ENCODE measurements at regions not wholly inside any gene's neighbourhood (a gene's known extent, or its start where the extent isn't known, plus 50 kb on each side); places are given as distances from the start of the nearest gene placed in this dataset.

DNA sequence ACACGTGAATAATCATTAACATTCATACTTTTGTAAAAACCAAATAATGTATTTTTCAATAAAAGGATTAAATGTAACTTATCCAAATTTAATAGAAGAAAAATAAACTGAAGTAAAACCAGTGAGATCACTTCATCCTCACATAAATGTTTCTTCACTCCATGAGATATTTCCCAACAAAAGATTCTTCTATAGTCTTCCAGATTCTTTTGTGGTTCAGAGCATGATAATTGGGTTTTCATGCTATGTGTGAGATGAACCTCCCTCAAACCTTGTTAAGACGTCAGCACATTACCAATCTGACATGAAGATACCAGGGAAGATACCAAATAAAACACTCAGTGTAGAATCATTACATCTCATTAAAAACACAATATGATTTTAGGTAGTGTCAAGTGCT, 62.9 kb upstream of the OXGR1 start:
- no peak for DNase-seq (ENCODE audit: low spot score)

DNA sequence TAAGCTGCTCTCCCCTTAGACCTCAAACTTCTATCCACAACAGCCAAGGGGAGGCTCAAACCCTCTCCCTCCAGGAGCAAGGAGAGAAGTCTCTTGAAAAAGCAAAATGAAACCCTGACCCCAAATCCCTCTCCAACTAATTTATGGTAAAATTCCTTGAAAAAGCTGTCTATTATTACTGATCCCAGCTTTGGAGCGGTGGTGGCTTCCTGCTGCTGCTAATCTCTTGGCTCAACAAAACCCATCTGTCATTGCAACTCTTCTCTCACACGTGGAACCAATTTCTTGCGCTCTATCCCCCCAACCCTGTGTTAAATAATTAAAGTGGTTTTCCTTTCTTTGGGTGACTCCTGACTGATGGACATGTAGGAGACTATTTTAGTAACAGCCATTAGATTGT, 64.1 kb upstream of the OXGR1 start:
- peak; percentile 23 for DNase-seq (ENCODE audit: low spot score)

GRCh38 chr13:97058926-97059325, 64.7 kb upstream of the OXGR1 start:
- DNase-seq (ENCODE audit: low spot score): no peak

DNA sequence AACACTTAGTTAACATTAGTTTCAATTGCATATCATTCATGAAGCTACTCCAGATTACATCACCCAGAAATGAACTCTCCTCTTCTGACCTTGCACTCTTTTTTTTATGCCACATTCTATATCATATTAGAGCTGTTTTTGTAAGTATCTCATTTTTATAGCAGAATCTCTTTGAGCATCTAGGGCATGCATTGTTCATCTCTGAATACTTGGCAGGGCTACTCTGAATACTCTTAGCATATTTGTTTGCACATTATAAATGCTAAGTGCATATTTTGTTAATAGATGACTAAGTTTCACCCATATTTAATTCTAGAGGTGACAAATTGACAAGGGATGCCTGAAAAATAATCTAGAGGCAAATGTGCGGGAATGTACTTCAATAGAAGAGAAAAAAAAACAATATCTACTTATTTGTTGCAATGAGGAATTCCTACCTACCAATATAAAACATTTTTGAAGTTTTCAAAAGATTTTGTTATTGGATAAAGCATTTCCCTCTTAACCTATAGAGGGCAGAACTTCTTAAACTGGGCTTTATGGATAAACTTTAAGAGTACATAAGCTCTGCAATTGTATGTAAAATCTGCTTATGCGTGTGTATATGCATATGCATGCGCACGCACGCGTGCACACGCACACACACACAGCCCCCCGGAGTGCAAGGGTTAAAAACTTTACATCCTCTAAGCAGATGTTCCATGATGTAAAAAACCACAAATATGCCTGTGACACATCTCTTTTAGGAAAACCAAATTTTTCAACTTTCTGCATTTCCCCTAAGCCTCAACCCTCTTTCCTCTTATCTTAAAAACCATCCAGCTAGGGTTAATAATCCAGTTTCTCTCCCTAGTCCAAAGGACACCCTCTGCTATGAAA, 73.0 kb upstream of the OXGR1 start:
- no peak for DNase-seq (ENCODE audit: low spot score)

- DNase-seq (ENCODE audit: low spot score): no peak
These were observed 73.9 kb upstream of the OXGR1 start for GRCh38 chr13:97068151-97068550.

- peak; percentile 8 for DNase-seq (ENCODE audit: low spot score)
These were observed 75.0 kb upstream of the OXGR1 start for GRCh38 chr13:97069050-97069815.

- DNase-seq (ENCODE audit: low spot score): no peak
These were observed 78.0 kb upstream of the OXGR1 start for GRCh38 chr13:97072297-97072696.

GRCh38 chr13:97074618-97075017, 80.3 kb upstream of the OXGR1 start:
- DNase-seq (ENCODE audit: low spot score): no peak

- DNase-seq (ENCODE audit: low spot score): no peak
These were observed 82.6 kb upstream of the OXGR1 start for GRCh38 chr13:97076898-97077297.

GRCh38 chr13:97077341-97077740, 83.1 kb upstream of the OXGR1 start:
- DNase-seq (ENCODE audit: low spot score): no peak

DNA sequence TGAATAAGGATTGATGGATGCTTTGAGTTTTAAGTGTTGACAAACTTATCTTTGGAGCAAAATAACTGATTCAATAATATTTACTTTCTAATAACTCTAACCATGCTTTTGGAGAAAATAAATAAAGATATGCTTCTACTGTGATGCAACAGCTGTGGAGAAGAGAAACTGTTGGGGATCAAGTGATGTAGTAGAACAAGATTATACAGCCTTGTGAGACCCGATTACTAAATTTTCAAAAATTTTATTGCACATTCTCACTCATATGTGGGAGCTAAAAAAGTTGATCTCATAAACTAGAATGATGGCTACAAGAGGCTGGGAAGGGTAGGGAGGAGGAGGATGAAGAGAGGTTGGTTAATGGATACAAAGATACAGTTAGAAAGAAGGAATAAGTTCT, 85.5 kb upstream of the OXGR1 start:
- no peak for DNase-seq (ENCODE audit: low spot score)

DNA sequence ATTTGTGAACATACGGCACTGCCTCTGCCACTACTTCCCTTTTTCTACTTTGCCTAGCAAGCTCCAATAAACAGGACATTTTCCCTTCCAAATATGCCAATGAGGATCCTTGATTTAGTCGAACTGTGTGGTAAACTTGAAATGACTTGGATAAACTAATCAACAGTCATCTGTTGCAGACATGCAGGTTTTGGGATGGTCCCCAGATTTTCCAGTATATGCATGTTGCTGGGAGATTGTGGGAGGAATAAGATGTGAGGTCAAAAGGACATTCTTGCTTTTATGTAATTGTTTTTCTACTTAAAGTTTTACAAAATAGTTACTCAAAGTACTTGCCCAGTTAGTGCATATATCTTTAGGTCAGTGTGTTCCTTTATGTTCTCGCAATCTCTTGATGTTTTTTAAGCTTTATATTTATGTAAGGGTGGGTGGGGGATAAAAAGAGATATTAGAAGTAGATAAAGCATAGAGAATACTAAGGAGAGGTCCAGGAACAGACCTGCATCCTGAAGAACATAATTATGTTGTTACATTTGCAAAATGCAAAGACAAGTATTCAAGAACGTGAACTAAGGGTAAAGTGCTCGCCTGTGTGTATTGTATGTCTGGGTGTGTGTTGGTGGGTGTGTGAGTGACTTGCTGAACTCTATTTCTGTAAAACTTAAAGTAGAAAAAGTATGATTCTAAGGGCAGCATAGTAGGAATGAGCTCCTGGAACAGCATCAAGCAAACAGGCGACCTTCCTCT, 88.4 kb upstream of the OXGR1 start:
- no peak for DNase-seq (ENCODE audit: low spot score)

GRCh38 chr13:97091196-97091595, 96.9 kb upstream of the OXGR1 start:
- no peak for DNase-seq (ENCODE audit: low spot score)

DNA sequence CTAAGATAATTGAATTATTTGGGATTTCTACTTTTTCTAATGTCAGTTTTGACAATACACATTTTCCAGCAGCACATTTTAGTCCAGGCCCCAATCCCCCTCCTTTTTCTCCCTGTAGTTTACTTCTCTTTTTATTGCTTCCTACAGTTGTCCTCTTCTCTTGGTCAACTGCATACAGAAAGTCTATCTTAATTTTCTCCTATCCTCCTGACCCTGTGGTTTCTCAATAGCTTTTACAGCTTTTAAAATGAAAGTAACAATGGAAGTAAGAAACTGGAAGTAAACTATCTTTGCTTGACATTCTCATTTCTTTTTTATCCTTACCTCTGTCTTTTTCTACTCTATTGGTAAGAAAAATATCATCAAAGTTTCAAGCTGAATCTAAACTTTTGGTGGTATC, 106.5 kb upstream of the OXGR1 start:
- DNase-seq (ENCODE audit: low spot score): no peak

GRCh38 chr13:97101912-97102708, 107.8 kb upstream of the OXGR1 start:
- DNase-seq (ENCODE audit: low spot score): no peak

GRCh38 chr13:97106323-97106722, 112.0 kb upstream of the OXGR1 start:
- no peak for DNase-seq (ENCODE audit: low spot score)

DNA sequence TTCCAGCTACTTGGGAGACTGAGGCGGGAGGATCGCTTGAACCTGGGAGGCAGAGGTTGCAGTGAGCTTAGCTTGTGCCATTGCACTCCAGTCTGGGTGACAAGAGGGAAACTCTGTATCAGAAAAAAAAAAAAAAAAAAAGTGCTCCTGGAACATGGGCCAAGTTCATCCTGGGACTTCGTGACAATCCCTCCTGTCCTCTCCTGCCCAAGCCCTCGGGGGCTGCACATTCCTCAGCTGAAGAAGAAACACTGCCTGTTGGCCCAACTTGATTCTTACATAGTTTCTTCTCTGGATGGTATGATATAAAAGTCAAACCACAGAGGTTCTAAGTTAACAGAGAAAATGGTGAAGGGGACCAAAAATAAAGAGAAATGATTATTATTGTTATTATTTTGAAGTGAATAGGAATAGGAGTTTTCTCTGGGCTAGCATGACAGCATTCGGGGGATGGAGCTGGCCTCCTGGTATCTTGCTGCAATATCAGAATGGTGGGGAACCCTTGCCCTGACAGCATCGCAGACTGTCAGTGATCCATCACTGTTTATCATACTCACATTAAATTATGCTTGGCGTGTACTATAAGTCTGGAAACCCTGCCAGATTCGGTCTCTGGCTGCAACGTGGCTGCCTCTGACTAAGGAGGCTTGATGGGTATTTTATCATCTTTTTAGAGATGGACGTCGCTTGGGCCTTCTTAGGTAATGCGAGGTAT, 113.7 kb upstream of the OXGR1 start:
- DNase-seq (ENCODE audit: low spot score): no peak

GRCh38 chr13:97108530-97108900, 113.6 kb upstream of the MBNL2 start:
- DNase-seq (ENCODE audit: low spot score): peak; percentile 31

- DNase-seq (ENCODE audit: low spot score): peak; percentile 9
These were observed 112.9 kb upstream of the MBNL2 start for GRCh38 chr13:97109256-97109655.

- peak; percentile 85 for DNase-seq (ENCODE audit: low spot score)
These were observed 112.2 kb upstream of the MBNL2 start for GRCh38 chr13:97109841-97110492.

GRCh38 chr13:97110936-97111335, 111.2 kb upstream of the MBNL2 start:
- no peak for DNase-seq (ENCODE audit: low spot score)

Data from cerebellar cortex (tissue), 1 donor.